Stimulated activated CD8-positive, alpha-beta memory T cell treated with anti-CD3 and anti-CD28 coated beads, Interleukin-15, amount 100 ng/mL, for 1 hour (primary cell): ENCODE measurements at regions not wholly inside any gene's neighbourhood (a gene's known extent, or its start where the extent isn't known, plus 50 kb on each side); places are given as distances from the start of the nearest gene placed in this dataset.
A peak's percentile ranks its signal among the peaks of the same experiment; 100 is the strongest.

Experiments
- DNase-seq: peaks from one replicate; pipeline ENCODE4 v3.0.0-alpha.2; 2020; ENCODE audit warnings: low read depth

DNA sequence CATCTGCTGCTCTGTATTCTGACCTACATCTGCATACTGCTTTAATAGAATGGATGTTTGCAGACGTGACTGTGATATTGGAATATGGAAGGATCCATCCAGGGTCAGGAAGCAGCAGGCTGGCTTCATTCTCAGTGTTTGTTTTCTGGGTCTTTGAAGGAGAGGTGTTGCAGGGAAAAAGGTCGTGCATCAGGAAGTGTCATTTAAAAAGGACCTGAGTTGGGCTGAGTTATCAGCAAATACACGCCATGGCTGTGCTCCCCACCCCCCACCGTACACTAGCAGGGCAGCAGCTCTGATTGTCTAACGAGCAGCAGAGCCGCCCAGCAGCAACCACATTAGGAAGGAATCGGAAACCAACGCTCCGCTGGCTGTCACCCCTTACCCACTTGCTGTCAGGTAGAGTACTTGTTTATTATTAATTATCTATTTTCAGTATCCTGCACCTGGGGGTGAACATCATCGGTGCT lies 63.1 kb upstream of the STEAP1B start:
- DNase-seq, result no peak

DNA sequence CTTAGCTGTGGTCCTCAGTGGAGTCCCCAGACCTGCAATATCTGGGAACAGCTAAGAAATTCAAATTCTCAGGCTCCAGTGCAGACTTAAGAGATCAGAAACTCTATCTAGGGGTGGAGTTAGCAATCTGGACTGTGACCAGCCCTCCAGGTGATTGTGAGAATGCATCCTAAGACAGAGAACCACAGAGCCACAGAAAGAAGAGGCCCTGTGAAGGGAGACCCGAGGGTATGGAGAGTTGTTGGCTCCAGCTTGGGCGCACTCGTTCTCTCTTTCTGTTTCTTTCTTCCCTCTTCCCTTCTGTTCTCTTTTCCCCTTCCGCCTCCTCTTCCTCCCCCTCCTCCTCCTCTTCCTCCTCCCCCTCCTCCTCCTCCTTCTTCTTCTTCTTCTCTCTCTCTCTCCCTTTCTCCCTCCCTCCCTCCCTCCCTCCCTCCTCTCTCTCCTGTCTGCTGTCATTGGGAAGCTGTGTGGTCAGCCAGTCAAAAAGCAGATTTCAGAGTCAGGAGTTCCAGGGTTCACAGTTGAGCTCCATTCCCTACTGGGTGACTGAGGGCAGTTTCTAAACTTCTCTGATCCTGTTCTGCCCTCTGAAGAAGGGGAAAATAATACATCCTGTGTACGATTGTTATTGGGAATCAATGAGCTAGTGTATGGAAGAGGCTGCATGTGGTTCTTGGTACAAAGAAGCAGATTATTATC lies 62.1 kb upstream of the STEAP1B start:
- no peak for DNase-seq

DNA sequence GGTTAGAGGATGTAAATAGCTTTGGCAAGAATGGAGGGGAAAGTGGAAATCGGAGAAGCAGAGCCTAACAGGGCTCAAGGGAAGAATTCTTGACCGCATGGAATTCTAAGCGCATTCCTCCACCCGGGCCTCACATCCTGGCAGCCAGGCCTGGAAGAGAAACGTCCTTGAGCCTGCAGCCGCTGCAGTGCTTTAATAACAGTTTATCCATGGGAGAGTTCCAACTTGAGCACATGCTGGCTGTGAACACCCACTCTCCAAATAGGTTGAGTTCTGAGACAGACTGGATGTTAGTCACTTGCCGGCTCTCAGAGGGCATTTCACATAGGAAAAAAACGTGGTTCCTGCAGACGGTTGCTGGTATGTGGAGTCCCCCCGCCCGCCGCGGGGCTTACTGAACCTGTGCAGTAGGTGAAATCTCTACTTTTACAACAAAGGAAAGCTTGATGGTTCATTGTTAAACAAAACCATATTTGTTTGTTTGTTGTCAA lies 61.4 kb upstream of the STEAP1B start:
- no peak for DNase-seq

DNA sequence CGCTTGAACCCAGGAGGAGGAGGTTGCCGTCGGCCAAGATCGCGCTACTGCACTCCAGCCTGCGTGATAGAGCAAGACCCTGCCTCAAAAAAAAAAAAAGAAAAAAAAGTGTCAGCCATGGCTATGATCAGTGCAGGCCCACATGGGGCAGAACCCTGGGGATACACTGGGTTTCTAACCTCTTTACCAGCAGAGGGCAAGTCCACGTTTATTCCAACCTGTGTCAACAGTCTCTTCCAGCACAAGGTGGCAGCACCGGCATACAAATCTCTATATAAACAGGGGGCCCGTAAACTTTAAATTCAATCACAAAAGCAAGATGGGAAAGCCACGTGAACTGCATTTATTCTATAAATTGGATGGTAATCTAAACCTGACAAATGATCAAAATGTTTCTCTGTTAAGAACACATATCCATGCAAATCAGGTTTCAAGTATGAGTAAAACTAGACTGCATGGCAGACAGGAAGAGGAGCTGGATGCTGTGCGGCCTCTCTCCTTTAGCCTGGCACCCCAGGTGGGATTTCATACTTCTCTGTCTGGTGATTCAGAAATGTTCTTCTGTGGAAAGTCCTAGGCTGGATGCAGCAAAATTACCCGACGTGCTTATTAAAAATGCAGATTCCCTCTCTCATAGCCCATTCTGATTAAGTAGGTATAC lies 60.0 kb upstream of the STEAP1B start:
- peak; percentile 19 for DNase-seq

DNA sequence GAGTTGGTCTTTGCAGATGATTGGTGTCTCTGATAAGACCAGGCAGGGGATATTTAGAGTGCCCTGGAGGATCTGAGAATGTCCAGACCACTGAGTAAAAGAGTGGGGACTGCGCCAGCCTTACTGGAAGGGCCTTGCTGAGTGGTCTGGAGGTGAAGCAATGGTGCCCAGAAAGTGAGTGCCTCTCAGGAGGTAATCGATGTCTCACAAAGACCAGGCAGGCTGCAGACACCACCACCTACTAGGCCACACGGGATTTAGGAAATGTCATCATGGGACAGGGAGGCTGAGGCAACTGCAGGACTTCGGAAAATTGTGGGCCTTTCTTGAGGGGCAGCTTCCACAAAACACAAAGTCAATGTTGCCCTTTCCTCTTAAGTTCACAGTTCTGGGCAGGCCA lies 57.2 kb upstream of the STEAP1B start:
- DNase-seq, result no peak

DNA sequence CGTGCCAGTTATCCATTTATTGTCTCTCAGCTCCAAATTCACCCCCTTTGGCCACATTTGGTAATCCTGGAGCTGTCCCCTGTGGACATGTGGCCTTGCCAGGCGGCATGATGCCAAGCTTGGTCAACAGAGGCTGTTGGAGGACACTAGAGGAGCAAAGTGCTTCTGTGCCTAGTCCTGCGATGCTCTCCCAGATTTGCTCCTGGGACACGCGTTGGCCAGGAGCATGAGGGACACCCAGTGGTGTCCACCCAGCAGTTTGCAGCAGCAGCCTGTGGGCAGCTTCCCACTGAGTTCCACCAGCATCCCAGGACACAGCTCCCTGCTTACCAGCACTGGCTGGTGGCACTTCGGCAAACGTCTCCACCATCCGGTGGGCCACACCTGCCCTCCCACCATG lies 55.5 kb upstream of the STEAP1B start:
- DNase-seq, result no peak

DNA sequence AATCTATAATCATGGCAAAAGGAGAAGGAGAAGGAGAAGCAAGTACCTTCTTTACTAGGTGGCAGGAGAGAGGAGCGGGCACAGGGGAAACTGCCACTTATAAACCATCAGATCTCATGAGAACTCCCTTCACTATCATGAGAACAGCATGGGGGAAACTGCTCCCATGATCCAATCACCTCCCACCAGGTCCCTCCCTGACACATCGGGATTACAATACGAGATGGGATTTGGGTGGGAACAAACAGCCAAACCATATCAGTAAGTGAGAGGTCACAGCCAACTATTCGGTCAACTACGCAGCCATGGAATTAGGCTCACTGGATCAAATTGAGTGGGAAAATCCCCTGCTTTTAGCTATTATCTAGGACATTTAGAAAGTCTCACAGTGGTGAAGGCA lies 54.2 kb upstream of the STEAP1B start:
- DNase-seq, result no peak

DNA sequence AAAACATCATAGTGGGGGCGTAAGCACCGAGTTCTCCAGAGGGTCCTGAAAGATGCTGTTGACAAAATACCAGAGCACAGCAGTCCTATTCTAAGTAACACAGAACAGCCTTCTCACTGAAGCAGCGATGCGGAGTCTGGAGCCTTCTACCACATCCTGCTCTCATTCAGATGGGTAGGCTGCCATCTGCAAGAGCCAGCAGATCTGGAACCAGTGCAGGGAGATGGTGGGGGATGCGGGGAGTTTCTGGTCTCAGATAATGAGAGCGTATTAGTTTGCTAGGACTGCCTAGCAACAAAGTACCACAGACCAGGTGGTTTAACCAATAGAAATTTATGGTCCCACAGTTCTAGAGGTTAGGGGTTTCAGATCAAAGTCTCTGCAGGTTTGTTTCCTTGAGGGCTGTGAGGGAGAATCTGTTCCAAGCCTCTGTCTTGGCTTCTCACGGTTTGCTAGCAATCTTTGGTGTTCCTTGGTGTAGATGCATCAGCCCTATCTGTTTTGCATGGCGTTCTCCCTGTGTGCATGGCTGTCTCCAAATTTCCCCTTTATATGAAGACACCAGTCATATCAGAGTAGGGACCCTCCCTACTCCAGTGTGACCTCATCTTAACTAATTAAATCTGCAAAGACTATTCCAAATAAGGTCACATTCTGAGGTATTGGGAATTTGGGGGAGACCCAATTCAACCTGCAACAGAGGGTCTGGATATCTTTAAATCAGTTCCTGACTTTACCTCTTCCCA lies 52.0 kb upstream of the STEAP1B start:
- no peak for DNase-seq

DNA sequence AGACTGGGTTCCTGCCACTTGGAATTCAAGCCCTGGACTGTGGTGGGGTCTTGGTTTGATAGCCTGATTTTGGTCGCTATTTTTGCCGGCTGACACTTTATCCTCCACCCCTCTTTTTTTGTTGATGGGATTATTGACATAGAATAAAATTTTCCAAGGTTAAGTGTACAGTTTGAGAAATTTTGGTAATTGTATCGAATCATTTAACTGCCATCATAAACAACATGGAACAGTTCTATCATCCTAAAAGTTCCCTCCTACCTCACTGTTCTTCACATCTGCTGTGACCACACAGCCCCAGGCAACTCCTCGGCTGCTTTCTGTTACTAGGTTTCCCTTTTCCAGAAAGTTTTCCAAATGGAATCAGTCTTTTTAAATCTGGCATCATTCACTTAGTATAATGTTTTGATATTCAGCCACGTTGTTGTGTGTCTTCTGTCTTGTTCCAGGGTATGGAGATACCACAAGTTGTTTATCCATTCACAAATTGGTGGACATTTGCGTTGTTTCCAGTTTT lies 50.6 kb upstream of the STEAP1B start:
- no peak for DNase-seq

DNA sequence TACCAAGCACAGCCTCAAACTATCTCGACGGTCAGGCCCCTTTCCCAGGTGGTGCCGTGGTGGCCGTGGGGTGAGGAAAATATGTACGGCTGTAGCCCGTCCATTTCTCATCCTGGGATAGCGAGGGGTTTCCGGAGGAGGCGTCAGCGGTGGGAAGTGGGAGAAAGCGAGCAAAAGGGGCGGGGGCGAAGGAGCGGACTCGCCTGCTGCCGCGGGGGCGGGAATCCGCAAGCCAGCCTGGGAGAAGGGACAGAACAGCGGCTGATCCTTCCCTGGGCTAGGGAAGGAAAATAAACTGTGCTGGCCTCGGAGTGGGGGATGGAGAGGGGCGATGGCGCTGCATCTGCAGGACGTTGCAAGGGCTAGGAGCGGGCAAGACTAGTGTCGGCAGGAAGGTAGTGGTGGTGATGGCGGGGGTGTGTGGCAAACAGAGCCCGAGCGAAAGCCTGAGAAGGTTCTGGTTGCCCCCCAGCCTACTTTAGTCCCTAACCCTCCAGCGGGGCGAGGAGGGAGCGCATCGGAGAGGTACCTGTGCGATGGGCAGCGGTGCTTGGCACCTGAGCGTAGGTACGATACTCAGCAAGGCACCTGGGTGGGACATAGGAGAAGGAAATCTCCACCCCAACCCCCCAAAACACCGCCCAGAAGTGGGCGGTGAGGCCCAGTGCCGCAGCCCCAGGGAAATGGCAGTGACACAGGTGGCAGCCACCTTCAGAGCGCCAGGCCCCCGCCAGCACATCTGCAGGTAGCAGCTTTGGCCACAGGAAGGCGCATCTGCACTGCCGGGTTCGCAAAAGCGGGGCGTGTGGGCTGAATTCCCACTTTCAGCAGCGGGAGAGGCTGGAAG lies 49.9 kb upstream of the STEAP1B start:
- DNase-seq, result no peak
